PC-9 (cell line): ENCODE measurements at regions not wholly inside any gene's neighbourhood (a gene's known extent, or its start where the extent isn't known, plus 50 kb on each side); places are given as distances from the start of the nearest gene placed in this dataset.

Experiments
- BruUV-seq: library from RNA; stranded (reverse); fragments of 400-500 nt; replicated peaks from 2 replicates; lab custom pipeline; 2021; lab: Mats Ljungman, UMichigan
- CTCF ChIA-PET: fragments of 300-600 bp; sonication (Branson Sonifier 250); formaldehyde crosslinking; loops from one replicate; lab custom pipeline; 2022; ENCODE audit warnings: antibody characterized with exemption; lab: Charles Lee
- POLR2A ChIA-PET: fragments of 300-600 bp; sonication (Branson Sonifier 250); formaldehyde crosslinking; loops from one replicate; lab custom pipeline; 2022; ENCODE audit warnings: antibody characterized with exemption; ENCODE audit not compliant: unreplicated experiment; lab: Charles Lee
- DNase-seq, 2 experiments: peaks; one replicate each; pipeline versions ENCODE4 v3.0.0 to v3.0.0-alpha.2; 2015 to 2022; ENCODE audit warnings: mixed read lengths in 1 of 2
- H2AFZ ChIP-seq: fragments of 200-600 bp; sonication (generic); 2 replicates; pipeline ENCODE4 v1.8.1; 2017; ENCODE audit warnings: antibody characterized with exemption
- H3F3A ChIP-seq: fragments of 200-600 bp; sonication (generic); 2 replicates; pipeline ENCODE4 v1.8.1; 2017; ENCODE audit warnings: antibody characterized with exemption, mild to moderate bottlenecking, low read depth; ENCODE audit not compliant: insufficient read depth
- H3K27ac ChIP-seq: fragments of 200-600 bp; sonication (generic); 2 replicates; pipeline ENCODE4 v1.6.1; 2016; ENCODE audit warnings: mixed run types
- H3K27me3 ChIP-seq: fragments of 200-600 bp; sonication (generic); 2 replicates; pipeline ENCODE4 v1.6.1; 2016; ENCODE audit warnings: low read depth, mixed run types; ENCODE audit not compliant: insufficient read depth
- H3K36me3 ChIP-seq: fragments of 200-600 bp; sonication (generic); 2 replicates; pipeline ENCODE4 v1.6.1; 2016; ENCODE audit warnings: low read depth, mixed run types
- H3K4me1 ChIP-seq: fragments of 200-600 bp; sonication (generic); replicated peaks from 2 replicates; pipeline ENCODE4 v1.6.1; 2016; ENCODE audit warnings: mixed run types; ENCODE audit not compliant: insufficient read depth
- H3K4me2 ChIP-seq: fragments of 200-600 bp; sonication (generic); 2 replicates; pipeline ENCODE4 v1.6.1; 2017; ENCODE audit warnings: mixed run types
- H3K4me3 ChIP-seq: fragments of 200-600 bp; sonication (generic); 2 replicates; pipeline ENCODE4 v1.6.1; 2016; ENCODE audit warnings: mixed run types
- H3K79me2 ChIP-seq: fragments of 200-600 bp; sonication (generic); 2 replicates; pipeline ENCODE4 v1.6.1; 2017; ENCODE audit warnings: low read depth, mixed run types
- H3K9me2 ChIP-seq: fragments of 200-600 bp; sonication (generic); 2 replicates; pipeline ENCODE4 v1.8.1; 2017; ENCODE audit warnings: mild to moderate bottlenecking; ENCODE audit not compliant: insufficient read depth
- H3K9me3 ChIP-seq: fragments of 200-600 bp; sonication (generic); 2 replicates; pipeline ENCODE4 v1.8.1; 2016; ENCODE audit warnings: low read depth; ENCODE audit not compliant: insufficient read depth
- H4K20me1 ChIP-seq: fragments of 200-600 bp; sonication (generic); 2 replicates; pipeline ENCODE4 v1.8.1; 2017; ENCODE audit not compliant: insufficient read depth
- EZH2 ChIP-seq: fragments of 200-600 bp; sonication (generic); IDR thresholded peaks from 2 replicates; pipeline ENCODE4 v1.8.0; 2017; ENCODE audit warnings: antibody characterized with exemption, low read depth
- intact Hi-C: fragments of 100-400 bp; cut with micrococcal nuclease; formaldehyde crosslinking; loops from one replicate; pipeline ENCODE4 v1.10.0; 2022; ENCODE audit not compliant: unreplicated experiment
- TF ChIP-seq, protein P1 (sequence below): fragments of 200-600 bp; sonication (generic); conservative IDR thresholded peaks from 2 replicates; pipeline ENCODE4 v1.6.1; 2017; ENCODE audit warnings: mixed run types, antibody characterized with exemption, mild to moderate bottlenecking, moderate library complexity

- TF ChIP-seq, protein P1, sequence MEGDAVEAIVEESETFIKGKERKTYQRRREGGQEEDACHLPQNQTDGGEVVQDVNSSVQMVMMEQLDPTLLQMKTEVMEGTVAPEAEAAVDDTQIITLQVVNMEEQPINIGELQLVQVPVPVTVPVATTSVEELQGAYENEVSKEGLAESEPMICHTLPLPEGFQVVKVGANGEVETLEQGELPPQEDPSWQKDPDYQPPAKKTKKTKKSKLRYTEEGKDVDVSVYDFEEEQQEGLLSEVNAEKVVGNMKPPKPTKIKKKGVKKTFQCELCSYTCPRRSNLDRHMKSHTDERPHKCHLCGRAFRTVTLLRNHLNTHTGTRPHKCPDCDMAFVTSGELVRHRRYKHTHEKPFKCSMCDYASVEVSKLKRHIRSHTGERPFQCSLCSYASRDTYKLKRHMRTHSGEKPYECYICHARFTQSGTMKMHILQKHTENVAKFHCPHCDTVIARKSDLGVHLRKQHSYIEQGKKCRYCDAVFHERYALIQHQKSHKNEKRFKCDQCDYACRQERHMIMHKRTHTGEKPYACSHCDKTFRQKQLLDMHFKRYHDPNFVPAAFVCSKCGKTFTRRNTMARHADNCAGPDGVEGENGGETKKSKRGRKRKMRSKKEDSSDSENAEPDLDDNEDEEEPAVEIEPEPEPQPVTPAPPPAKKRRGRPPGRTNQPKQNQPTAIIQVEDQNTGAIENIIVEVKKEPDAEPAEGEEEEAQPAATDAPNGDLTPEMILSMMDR, result no peak
- TF ChIP-seq EZH2, result no peak
Measured at GRCh38 chr12:75868501-75868900, 163.1 kb downstream of the PHLDA1 start.

GRCh38 chr12:75865315-75865714, 166.3 kb downstream of the PHLDA1 start:
- H3K9me3 ChIP-seq, result no peaks in the 10 kb centered on the region
- H3K4me2 ChIP-seq, result no peak overlapping the region
- no peaks in the 10 kb centered on the region for H3K9me2 ChIP-seq
- peak overlapping the region; percentile 93 for H3K27ac ChIP-seq
- no peak overlapping the region for H3K4me3 ChIP-seq
- TF ChIP-seq EZH2, result no peak
- TF ChIP-seq, protein P1, result no peak
- H3K4me1 ChIP-seq, result peaks cover 49% of the 10 kb centered on the region
- H3F3A ChIP-seq, result peaks cover 42% of the 10 kb centered on the region
- H3K79me2 ChIP-seq, result no peaks in the 10 kb centered on the region
- intact Hi-C loops, result loop anchor here (10.0 kb wide), 1 partner anchor 169 kb away; the partner anchor contains the start of gene PHLDA1
- DNase-seq, result no peak
- POLR2A ChIA-PET, result no interaction called here
- H3K36me3 ChIP-seq, result no peaks in the 10 kb centered on the region
- CTCF ChIA-PET, result no interaction called here
- BruUV-seq, result no TSS peak
- H4K20me1 ChIP-seq, result no peaks in the 10 kb centered on the region
- H3K27me3 ChIP-seq, result no peaks in the 10 kb centered on the region
- no peak overlapping the region for H2AFZ ChIP-seq

More at GRCh38 chr12:75868501-75868900, 163.1 kb downstream of the PHLDA1 start:
- H3K4me2 ChIP-seq, result no peak overlapping the region
- no peak overlapping the region for H2AFZ ChIP-seq
- no peaks in the 10 kb centered on the region for H3K79me2 ChIP-seq
- no peaks in the 10 kb centered on the region for H3K9me3 ChIP-seq
- no TSS peak for BruUV-seq
- ChIA-PET CTCF (no interaction called here), POLR2A (no interaction called here)
- no peak overlapping the region for H3K4me3 ChIP-seq
- H4K20me1 ChIP-seq, result no peaks in the 10 kb centered on the region
- H3K27ac ChIP-seq, result no peak overlapping the region
- intact Hi-C loops, result loop anchor here (10.0 kb wide), 1 partner anchor 166 kb away; the partner anchor contains the start of gene PHLDA1
- no peaks in the 10 kb centered on the region for H3K9me2 ChIP-seq
- no peaks in the 10 kb centered on the region for H3K27me3 ChIP-seq
- peaks cover 16% of the 10 kb centered on the region for H3F3A ChIP-seq
- DNase-seq, result no peak
- no peaks in the 10 kb centered on the region for H3K36me3 ChIP-seq
- H3K4me1 ChIP-seq, result peaks cover 21% of the 10 kb centered on the region

GRCh38 chr12:75864161-75864560, 167.4 kb downstream of the PHLDA1 start:
- DNase-seq, result no peak
- no peak overlapping the region for H3K4me3 ChIP-seq
- no peaks in the 10 kb centered on the region for H3K27me3 ChIP-seq
- no TSS peak for BruUV-seq
- ChIA-PET POLR2A (no interaction called here), CTCF (interaction anchor here (0.6 kb wide), 1 partner anchor 241 kb away, joined by 3 read pairs; no protein-coding TSS in a partner anchor)
- 0 out of 2 replicates have a peak, but pooled peaks cover 6% of the 10 kb centered on the region for H3K9me3 ChIP-seq
- peaks cover 60% of the 10 kb centered on the region for H3K4me1 ChIP-seq
- no peaks in the 10 kb centered on the region for H3K36me3 ChIP-seq
- intact Hi-C loops, result loop anchor here (5.0 to 10.0 kb wide), 2 partner anchors 37 to 171 kb away; partner anchors contain the start of gene PHLDA1
- no peak for TF ChIP-seq EZH2
- TF ChIP-seq, protein P1, result no peak
- H4K20me1 ChIP-seq, result no peaks in the 10 kb centered on the region
- H3K79me2 ChIP-seq, result no peaks in the 10 kb centered on the region
- H3K27ac ChIP-seq, result peak overlapping the region; percentile 93
- H3K4me2 ChIP-seq, result peak overlapping the region; percentile 47
- H3F3A ChIP-seq, result peaks cover 45% of the 10 kb centered on the region
- no peaks in the 10 kb centered on the region for H3K9me2 ChIP-seq
- no peak overlapping the region; the same call in 1 of the 2 replicates for H2AFZ ChIP-seq
